ENCODE measurements at regions not wholly inside any gene's neighbourhood (a gene's known extent, or its start where the extent isn't known, plus 50 kb on each side); places are given as distances from the start of the nearest gene placed in this dataset.

GRCh38 chr15:98562331-98562937, 85.9 kb upstream of the IGF1R start:
- DNase-seq, result no peak

GRCh38 chr15:98565566-98565965, 82.8 kb upstream of the IGF1R start:
- no peak for DNase-seq

DNA sequence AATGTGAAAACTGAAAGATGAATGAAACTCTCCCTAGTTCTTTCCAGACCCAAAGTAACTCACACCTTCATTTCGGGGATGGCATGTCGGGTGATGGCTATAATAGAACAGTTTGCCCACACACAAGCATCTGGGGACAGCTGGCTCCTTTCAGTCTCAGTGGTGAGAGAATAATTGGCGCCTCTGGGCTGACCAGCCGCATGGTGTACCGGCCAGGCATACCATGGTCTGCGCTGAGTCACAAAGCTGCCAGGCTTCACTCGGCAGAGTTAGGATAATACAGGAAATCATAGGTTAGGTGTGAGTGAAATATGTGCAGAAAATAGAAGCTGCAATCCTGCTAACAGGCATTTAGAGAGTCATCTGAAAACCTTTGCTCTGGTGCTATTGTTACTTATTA, 80.4 kb upstream of the IGF1R start:
- DNase-seq, result no peak

- no peak for DNase-seq
Measured at GRCh38 chr15:98568382-98569017, 79.8 kb upstream of the IGF1R start.

- DNase-seq, result no peak
Measured at GRCh38 chr15:98570119-98570518, 78.2 kb upstream of the IGF1R start.

DNA sequence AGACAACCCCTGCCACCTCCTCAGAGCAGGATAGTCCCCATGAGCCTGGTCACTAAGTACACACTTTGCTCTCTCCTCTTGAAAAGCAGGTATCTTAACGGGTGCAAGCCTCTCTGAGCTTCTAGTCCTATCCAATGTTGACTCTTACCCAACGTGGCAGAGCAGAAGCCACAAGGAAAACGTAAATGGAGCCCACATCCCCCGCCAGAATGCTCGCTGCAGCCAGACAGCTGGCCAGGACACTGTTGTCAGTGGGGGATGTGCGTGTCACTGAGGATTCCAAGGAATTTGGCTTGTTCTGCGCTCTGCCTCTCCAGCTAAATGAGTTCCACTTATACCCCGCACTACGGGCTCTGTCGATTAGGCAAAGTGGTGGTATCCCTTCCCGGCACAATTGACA, 67.8 kb upstream of the IGF1R start:
- DNase-seq, result no peak

DNA sequence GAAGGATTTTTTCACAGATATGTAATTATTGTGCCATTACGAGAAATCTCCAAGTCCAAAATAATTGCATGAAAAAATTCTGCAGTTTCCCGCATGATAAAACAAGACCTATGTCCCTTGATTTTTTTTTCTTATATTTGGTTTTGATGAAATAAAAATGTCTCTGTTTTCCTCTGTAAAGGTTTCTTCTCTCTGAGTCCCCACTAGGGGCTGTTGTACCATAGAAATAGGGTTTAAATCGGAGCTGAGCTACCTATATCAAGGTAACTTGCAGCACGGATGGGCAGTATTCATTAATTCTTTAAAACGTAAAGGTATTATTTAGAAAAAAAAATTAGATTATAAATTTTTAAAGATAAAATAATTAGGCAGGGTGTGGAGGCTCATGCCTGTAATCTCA, 66.6 kb upstream of the IGF1R start:
- no peak for DNase-seq

GRCh38 chr15:98582900-98583554, 65.3 kb upstream of the IGF1R start:
- no peak for DNase-seq

GRCh38 chr15:98583771-98584430, 64.4 kb upstream of the IGF1R start:
- no peak for DNase-seq

GRCh38 chr15:98586066-98586465, 62.3 kb upstream of the IGF1R start:
- no peak for DNase-seq

DNA sequence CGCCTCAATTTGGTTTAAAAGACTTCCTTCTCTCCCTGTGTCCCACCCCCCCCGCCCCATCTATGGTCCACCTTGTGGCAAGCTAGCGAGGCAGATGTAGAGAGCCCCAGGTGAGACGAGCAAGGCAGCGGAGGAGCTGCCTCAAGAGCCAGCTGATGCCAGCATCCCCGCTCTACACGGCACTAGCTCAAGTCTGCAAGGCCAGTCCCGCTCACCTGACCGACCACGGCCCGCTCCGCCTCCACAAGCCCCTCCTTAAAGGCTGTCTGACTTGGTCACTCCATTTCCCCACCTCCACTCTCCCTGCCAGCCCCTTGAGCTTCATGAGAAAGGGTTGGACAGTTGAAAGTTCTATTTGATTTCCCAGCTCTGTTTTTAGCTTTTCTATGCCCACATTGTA, 56.2 kb upstream of the IGF1R start:
- DNase-seq, result no peak

GRCh38 chr15:98596131-98596530, 52.2 kb upstream of the IGF1R start:
- no peak for DNase-seq

DNA sequence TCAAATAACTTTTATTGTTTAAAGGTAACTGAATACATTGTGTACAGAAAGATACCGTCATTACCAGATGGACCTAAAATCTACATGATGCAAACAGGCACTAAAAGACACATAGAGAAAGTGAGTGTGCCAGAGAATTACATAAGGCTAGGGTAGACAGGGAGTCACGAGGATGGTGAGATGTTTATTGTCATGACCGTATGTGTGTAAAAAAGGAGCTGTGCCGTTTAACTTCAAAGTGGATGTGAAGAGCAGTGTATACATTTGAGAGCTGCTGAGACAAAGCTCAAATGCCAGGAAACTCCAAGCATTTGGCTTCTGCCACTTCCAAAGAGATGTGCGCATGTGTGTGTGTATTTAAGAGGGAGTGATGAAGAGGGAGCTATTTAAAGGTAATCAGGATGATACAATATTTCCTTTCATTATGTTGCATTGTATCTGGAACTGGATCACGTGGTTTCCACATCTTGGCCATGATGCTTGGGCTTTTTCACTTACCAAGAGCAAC, 51.4 kb upstream of the IGF1R start:
- no peak for DNase-seq

GRCh38 chr15:98597666-98598065, 50.7 kb upstream of the IGF1R start:
- DNase-seq, result no peak

Measured in activated CD4-positive, alpha-beta T cell treated with anti-CD3 and anti-CD28 coated beads, Interleukin-10, Interleukin-2, amounts not matched to agents 100 ng/mL and 50 ng/mL, durations not matched to agents 16 hours and 8 hours (primary cell).